ENCODE measurements at regions not wholly inside any gene's neighbourhood (a gene's known extent, or its start where the extent isn't known, plus 50 kb on each side); places are given as distances from the start of the nearest gene placed in this dataset.

- FAIRE-seq (no peak), DNase-seq (ENCODE audit: insufficient read length, low spot score) (no peak)
- no peak for TF ChIP-seq CTCF (IDR thresholded peaks at IDR 0.05; ENCODE audit: insufficient read depth, missing control alignments)
These were observed 401.0 kb upstream of the ADAMTSL1 start for GRCh38 chr9:18073002-18073401.

GRCh38 chr9:18074041-18074440 lies 399.9 kb upstream of the ADAMTSL1 start:
- DNase-seq (ENCODE audit: insufficient read length, low spot score), result no peak
- FAIRE-seq, result no peak

GRCh38 chr9:18075253-18075952 lies 398.6 kb upstream of the ADAMTSL1 start:
- FAIRE-seq, result no peak
- DNase-seq (ENCODE audit: insufficient read length, low spot score), result no peak
- no peak for TF ChIP-seq CTCF (IDR thresholded peaks at IDR 0.05; ENCODE audit: insufficient read depth, missing control alignments)

More at GRCh38 chr9:18074041-18074440, 399.9 kb upstream of the ADAMTSL1 start:
- TF ChIP-seq CTCF (IDR thresholded peaks at IDR 0.05; ENCODE audit: insufficient read depth, missing control alignments), result no peak

GRCh38 chr9:18077941-18078678 lies 395.8 kb upstream of the ADAMTSL1 start:
- TF ChIP-seq CTCF (IDR thresholded peaks at IDR 0.05; ENCODE audit: insufficient read depth, missing control alignments), result no peak
- no peak for FAIRE-seq
- DNase-seq (ENCODE audit: insufficient read length, low spot score), result no peak

- no peak for TF ChIP-seq CTCF (IDR thresholded peaks at IDR 0.05; ENCODE audit: insufficient read depth, missing control alignments)
These were observed 381.8 kb upstream of the ADAMTSL1 start for GRCh38 chr9:18092138-18092537.

GRCh38 chr9:18106006-18106560 lies 367.9 kb upstream of the ADAMTSL1 start:
- no peak for FAIRE-seq
- no peak for TF ChIP-seq CTCF (IDR thresholded peaks at IDR 0.05; ENCODE audit: insufficient read depth, missing control alignments)
- no peak for DNase-seq (ENCODE audit: insufficient read length, low spot score)

More at GRCh38 chr9:18092138-18092537, 381.8 kb upstream of the ADAMTSL1 start:
- FAIRE-seq (no peak), DNase-seq (ENCODE audit: insufficient read length, low spot score) (no peak)

All from D721Med (cell line).